ENCODE measurements at regions not wholly inside any gene's neighbourhood (a gene's known extent, or its start where the extent isn't known, plus 50 kb on each side); places are given as distances from the start of the nearest gene placed in this dataset.

GRCh38 chr13:107531816-107532215 lies 683.5 kb downstream of the LIG4 start:
- no peak for TF ChIP-seq GATA2 (IDR thresholded peaks at IDR 0.05; ENCODE audit: insufficient read depth, insufficient read length, low read depth, low read length)
- TF ChIP-seq MAX (IDR thresholded peaks at IDR 0.05; ENCODE audit: insufficient read depth, insufficient read length), result no peak
- TF ChIP-seq FOS (IDR thresholded peaks at IDR 0.05; ENCODE audit: borderline replicate concordance, insufficient read depth, low read length), result no peak
- no peak for TF ChIP-seq JUN (IDR thresholded peaks at IDR 0.05; ENCODE audit: borderline replicate concordance, insufficient read depth, insufficient read length, low read depth)
- TF ChIP-seq POLR2AphosphoS5 (IDR thresholded peaks at IDR 0.05; ENCODE audit: insufficient read depth, low read depth, low read length), result no peak
- no peak for TF ChIP-seq EZH2 (IDR thresholded peaks at IDR 0.05; ENCODE audit: borderline replicate concordance, low read depth, low read length, severe bottlenecking)
- no peak for TF ChIP-seq MYC (IDR thresholded peaks at IDR 0.05; ENCODE audit: low read depth, low read length)
- TF ChIP-seq, protein P1, sequence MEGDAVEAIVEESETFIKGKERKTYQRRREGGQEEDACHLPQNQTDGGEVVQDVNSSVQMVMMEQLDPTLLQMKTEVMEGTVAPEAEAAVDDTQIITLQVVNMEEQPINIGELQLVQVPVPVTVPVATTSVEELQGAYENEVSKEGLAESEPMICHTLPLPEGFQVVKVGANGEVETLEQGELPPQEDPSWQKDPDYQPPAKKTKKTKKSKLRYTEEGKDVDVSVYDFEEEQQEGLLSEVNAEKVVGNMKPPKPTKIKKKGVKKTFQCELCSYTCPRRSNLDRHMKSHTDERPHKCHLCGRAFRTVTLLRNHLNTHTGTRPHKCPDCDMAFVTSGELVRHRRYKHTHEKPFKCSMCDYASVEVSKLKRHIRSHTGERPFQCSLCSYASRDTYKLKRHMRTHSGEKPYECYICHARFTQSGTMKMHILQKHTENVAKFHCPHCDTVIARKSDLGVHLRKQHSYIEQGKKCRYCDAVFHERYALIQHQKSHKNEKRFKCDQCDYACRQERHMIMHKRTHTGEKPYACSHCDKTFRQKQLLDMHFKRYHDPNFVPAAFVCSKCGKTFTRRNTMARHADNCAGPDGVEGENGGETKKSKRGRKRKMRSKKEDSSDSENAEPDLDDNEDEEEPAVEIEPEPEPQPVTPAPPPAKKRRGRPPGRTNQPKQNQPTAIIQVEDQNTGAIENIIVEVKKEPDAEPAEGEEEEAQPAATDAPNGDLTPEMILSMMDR (IDR thresholded peaks at IDR 0.05; ENCODE audit: extremely low read depth in 1 of 2, insufficient read depth in 1 of 2, low read depth in 1 of 2, low read length in 2 of 2), result no peak
- no peak for TF ChIP-seq POLR2A (IDR thresholded peaks at IDR 0.05; ENCODE audit: low read depth, low read length)
- H4K20me1 ChIP-seq (replicated peaks; ENCODE audit: control insufficient read depth, extremely low read depth, insufficient read depth, low read length), result no peaks in the 10 kb centered on the region
- no peak overlapping the region for H2AFZ ChIP-seq (ENCODE audit: low read depth, low read length)
- H3K27ac ChIP-seq (ENCODE audit: insufficient read depth, low read depth, low read length), result no peak overlapping the region
- dilution Hi-C loops (cut with MboI; ENCODE audit: extremely low pct_ligation_motif_present, low sequenced_read_pairs), result no loop called here
- H3K36me3 ChIP-seq (ENCODE audit: control insufficient read depth in 2 of 2, extremely low read depth in 1 of 2, insufficient read depth in 2 of 2, low read length in 2 of 2), result no peaks in the 10 kb centered on the region
- FAIRE-seq (no peak), DNase-seq (ENCODE audit: low read depth, low spot score) (no peak)
- no peak overlapping the region for H3K9ac ChIP-seq (replicated peaks; ENCODE audit: extremely low read depth, insufficient read depth, low read length)
- ChIA-PET POLR2A (no interaction called here), CTCF (no interaction called here)
- intact Hi-C loops (cut with micrococcal nuclease), result no loop called here
- no peaks in the 10 kb centered on the region for H3K27me3 ChIP-seq (ENCODE audit: control insufficient read depth in 2 of 2, insufficient read depth in 2 of 2, low read length in 2 of 2)
- H3K79me2 ChIP-seq (ENCODE audit: control insufficient read depth, insufficient read depth, low read length), result no peaks in the 10 kb centered on the region
- peaks cover 2% of the 10 kb centered on the region for H3K9me1 ChIP-seq (replicated peaks; ENCODE audit: control insufficient read depth, extremely low read depth, insufficient read depth, low read length)
- no peaks in the 10 kb centered on the region for H3K9me3 ChIP-seq (replicated peaks; ENCODE audit: control insufficient read depth, insufficient read depth, low read length)
- no peak overlapping the region for H3K4me2 ChIP-seq (ENCODE audit: insufficient read depth, low read length)
- no peak overlapping the region for H3K4me3 ChIP-seq (replicated peaks in 1 of 3; ENCODE audit: insufficient read depth in 1 of 3, low read depth in 1 of 3, low read length in 3 of 3)
- H3K4me1 ChIP-seq (ENCODE audit: control insufficient read depth, extremely low read depth, insufficient read depth, low read length), result no peaks in the 10 kb centered on the region
- no TSS peak for BruUV-seq (replicated peaks)
